GM12872 (cell line): ENCODE measurements at regions not wholly inside any gene's neighbourhood (a gene's known extent, or its start where the extent isn't known, plus 50 kb on each side); places are given as distances from the start of the nearest gene placed in this dataset.
A peak's percentile ranks its signal among the peaks of the same experiment; 100 is the strongest.

ENCODE experiments used
- TF ChIP-seq, protein P1 (sequence below): IDR thresholded peaks from 3 replicates; pipeline ENCODE4 v1.5.1; 2011; ENCODE audit warnings: low read depth, mild to moderate bottlenecking, low read length, moderate library complexity; ENCODE audit not compliant: insufficient read depth

DNA sequence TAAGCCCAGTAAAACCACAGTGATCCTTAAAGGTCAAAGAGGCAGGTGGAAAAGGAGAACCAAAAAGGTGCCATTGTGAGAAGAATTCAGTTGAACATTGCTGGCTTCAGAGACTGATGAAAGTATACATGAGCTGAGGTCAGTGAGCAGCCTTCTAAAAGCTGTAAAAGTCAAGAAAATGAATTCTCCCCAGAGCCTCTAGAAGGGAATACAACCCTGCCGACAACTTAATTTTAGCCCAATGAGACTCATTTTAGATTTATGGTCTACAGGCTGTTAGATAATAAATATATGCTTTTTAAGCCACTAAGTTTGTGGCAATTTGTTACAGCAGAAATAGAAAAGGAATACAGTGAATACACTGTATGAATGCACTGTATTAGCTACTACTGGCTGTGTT is 911.4 kb downstream of the TRIB2 start:
- TF ChIP-seq, protein P1, sequence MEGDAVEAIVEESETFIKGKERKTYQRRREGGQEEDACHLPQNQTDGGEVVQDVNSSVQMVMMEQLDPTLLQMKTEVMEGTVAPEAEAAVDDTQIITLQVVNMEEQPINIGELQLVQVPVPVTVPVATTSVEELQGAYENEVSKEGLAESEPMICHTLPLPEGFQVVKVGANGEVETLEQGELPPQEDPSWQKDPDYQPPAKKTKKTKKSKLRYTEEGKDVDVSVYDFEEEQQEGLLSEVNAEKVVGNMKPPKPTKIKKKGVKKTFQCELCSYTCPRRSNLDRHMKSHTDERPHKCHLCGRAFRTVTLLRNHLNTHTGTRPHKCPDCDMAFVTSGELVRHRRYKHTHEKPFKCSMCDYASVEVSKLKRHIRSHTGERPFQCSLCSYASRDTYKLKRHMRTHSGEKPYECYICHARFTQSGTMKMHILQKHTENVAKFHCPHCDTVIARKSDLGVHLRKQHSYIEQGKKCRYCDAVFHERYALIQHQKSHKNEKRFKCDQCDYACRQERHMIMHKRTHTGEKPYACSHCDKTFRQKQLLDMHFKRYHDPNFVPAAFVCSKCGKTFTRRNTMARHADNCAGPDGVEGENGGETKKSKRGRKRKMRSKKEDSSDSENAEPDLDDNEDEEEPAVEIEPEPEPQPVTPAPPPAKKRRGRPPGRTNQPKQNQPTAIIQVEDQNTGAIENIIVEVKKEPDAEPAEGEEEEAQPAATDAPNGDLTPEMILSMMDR, result no peak

DNA sequence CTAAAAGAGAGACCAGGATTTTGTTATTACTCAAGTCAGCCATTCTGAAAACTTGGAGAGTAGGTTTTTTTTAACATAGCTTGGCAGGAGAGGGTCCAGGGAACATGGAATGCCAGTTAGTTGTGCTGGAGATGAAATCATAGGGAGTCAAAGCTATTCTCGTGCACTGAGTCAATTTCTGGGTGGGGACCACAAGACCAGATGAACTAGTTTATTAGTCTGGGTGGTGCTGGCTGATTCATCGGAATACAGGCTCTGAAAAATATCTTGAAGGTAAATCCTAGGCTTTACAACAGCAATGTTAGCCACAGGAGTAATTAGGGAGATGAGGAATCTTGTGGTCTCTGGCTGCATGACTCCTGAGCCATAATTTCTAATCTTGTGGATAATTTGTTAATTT is 921.4 kb downstream of the TRIB2 start:
- TF ChIP-seq, protein P1, result no peak

DNA sequence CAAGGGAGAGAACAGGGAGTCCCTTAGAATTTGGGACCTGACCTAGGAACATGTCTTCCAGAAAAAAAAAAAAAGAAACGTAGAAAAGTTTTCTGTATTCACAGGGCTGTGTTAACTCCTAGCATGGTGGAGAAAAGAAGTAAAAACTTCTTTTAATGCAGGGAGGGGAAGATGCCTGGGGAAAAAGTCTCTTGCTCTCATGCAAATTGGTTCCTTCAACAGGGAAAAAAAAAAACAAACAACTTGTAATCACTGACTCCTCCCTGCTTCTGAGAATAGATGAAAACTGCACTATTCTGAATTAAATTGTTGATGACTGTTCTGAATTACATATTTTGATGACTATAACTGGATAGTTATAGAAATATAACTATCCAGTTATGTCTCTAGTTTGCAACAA is 933.2 kb downstream of the TRIB2 start:
- TF ChIP-seq, protein P1, result no peak

GRCh38 chr2:13650586-13651180 is 933.9 kb downstream of the TRIB2 start:
- TF ChIP-seq, protein P1, result peak; percentile 27; the same call in 2 of the 3 replicates

- TF ChIP-seq, protein P1, result no peak
These were observed 935.0 kb downstream of the TRIB2 start for GRCh38 chr2:13651684-13652131.

- TF ChIP-seq, protein P1, result no peak
These were observed 936.0 kb downstream of the TRIB2 start for GRCh38 chr2:13652531-13653313.

DNA sequence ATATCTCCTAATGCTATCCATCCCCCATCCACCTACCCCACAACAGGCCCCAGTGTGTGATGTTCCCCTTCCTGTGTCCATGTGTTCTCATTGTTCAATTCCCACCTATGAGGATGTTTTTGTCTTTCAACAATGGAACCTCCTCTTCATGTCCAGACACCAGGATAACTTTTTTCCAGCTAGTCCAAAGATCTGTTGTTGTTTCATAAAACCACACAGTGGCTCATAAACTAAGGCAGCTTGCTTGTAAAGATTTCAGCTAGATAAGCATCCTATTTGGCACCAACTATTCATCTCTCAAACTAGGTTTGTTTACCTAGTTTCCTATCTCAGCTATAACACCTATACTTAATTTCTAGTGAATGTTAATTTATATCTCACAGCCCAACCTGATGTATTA is 937.7 kb downstream of the TRIB2 start:
- TF ChIP-seq, protein P1, result no peak
